HuH-7.5 (cell line): ENCODE measurements at regions not wholly inside any gene's neighbourhood (a gene's known extent, or its start where the extent isn't known, plus 50 kb on each side); places are given as distances from the start of the nearest gene placed in this dataset.

Source experiments
- DNase-seq: peaks from one replicate; pipeline ENCODE4 v3.0.0; 2011; ENCODE audit warnings: low spot score

- no peak for DNase-seq
These were observed 134.0 kb upstream of the DTNBP1 start for GRCh38 chr6:15796844-15797243.

DNA sequence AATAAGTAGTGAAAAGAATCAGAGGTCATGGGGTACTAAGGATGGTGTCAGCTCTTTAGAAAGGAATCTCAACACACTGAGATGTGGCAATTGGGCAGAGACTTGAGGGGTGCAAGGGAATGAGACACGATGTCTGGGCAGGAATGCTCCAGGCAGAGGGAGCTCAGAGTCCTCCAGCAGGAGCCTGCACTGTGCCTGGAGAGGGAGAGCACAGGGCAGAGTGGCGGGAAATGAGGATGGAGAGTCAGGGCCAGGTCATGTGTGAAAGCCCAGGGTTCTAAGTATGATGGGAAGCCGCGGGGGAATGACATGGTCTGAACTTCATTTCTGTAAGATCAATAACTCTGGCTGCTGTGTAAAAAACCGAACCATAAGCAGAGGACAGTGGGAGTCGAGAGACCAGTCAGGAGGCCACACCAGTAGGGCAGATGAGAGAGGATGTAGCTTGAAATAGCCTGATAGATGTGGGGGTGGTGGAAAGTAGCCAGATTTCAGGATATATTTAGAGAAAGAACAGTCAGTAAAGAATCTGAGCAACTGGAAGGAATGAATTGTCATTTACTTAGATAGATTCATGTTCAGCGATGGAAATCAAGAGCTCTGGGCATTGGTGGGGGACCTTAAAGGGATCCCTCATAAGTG lies 133.4 kb upstream of the DTNBP1 start:
- no peak for DNase-seq

DNA sequence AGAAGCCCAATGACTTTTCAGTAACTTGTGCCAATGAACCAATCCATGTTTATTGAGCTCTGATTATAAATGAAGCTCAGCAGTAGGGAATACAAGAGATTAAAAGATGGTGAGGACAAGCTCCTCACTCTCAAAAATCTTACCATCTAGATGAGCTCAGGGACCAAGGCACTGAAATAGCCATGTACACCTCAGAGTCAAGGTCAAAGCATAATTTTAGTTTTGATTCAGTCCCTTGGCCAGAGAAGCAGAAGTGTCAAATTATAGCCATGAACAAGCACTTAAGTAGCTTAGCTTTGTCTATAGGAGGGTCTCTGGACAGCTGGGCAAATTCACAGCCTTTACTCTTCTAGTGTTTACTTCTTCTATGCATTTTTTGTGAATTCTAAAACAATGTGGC lies 131.0 kb upstream of the DTNBP1 start:
- DNase-seq: no peak

DNA sequence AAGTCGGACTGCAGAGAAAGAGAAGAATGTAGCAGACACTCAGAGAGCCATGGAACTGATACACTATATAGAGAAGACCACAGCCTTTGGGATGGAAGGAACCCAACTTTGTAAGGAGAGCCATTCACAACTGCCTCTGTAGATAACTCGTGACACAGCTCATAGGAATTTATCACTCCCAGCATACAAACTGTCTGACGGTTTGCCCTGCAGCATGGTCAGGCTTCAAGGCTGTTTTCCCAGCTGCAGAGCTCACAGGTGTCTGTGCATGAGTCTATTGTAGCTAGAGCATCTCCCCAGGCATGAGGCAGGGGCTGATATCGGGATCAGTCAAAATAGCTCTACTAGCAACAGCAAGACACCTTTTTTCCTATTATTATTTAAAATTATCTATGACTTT lies 130.5 kb upstream of the DTNBP1 start:
- no peak for DNase-seq

GRCh38 chr6:15792842-15793241 lies 130.0 kb upstream of the DTNBP1 start:
- no peak for DNase-seq

- DNase-seq: no peak
These were observed 128.8 kb upstream of the DTNBP1 start for GRCh38 chr6:15791448-15792181.

DNA sequence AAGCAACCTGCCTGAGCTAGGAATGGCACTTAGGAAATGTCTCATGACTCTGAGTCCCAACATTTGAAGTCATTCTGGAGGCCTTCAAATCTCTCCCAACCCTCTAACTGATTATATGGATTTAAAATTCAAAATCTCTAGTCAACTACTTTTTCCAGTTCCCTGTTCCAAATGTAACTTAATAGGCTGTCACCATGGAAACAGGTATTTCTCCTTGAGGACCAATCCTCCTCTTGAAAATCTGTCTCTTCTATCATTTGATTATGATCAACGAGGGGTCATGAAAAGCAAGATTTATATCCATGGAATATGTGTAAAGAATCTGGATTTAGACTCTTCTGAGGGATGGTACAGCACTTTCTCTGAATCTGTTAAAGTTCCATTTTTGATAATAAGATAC lies 127.3 kb upstream of the DTNBP1 start:
- DNase-seq: no peak

DNA sequence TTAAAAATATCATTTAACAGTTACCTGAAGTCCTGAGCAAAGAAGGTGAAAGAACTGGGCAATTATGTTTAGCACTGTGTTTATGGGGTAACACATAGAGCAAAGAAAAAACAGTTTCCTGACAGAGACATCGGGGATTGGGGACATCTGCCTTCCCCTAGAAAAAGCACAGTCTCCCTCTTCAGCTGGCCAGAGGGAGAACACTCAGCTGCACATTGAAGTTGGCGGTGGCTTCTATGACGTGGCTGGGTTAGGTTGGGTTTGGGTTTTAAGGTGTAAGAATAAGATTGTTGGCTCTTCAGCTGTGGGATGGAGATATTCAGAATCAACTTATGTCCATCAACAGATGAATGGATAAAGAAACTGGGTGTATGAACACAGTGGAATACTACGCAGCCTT lies 124.0 kb upstream of the DTNBP1 start:
- DNase-seq: no peak

DNA sequence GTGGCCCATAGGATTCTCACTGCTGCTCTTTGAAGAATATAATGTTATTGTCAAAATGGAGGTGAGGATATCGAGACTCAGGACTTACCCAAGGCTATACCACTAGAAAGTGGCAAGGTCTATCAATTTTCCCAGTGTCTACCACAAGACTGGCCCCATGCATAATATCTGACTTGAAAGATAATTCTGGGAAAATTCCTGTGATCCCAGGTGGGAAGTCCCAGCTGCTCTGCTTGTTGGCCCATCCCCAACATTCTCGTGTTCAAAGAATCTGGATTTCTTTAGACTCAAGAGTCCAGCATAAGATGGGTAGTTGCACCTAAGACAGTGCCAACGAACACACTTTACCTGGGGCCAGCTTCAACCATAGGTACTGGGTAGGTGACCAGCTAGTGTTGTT lies 120.7 kb upstream of the DTNBP1 start:
- DNase-seq: no peak

DNA sequence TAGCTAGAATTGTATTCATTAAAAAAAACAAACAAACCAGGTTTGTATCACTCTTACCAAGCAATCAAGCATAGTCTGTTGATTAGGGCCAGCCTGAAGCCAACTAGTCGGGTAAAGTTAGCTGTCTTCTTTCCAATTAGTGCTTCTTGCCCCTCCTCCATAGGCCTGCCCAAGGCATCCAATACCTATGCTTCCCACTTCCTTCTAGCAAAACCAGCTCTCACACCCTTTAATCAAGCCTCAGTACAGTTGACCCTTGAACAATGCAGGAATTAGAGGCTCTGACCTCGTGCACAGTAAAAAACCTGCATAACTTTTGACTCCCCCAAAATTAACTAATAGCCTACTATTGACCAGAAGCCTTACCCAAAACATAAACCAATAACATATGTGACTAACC lies 119.1 kb upstream of the DTNBP1 start:
- DNase-seq: no peak

DNA sequence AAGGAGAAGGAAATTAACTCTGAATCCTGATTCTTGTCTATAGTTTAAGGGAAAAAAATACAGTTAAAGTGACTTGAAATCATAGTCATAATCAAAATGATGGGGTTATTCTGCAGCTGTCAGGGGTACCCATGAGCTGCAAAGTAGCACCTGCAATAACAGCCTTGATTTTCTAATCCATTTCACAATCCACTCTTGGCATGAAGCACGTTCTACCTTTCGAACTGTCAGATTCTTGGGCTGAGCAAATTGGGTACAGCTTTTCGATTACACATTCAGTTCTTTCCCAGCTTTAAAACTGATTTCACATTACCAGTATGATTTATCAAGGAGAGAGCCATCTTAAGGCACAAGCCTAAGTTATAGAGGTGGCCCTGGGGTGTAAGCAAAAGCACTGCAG lies 118.5 kb upstream of the DTNBP1 start:
- no peak for DNase-seq

DNA sequence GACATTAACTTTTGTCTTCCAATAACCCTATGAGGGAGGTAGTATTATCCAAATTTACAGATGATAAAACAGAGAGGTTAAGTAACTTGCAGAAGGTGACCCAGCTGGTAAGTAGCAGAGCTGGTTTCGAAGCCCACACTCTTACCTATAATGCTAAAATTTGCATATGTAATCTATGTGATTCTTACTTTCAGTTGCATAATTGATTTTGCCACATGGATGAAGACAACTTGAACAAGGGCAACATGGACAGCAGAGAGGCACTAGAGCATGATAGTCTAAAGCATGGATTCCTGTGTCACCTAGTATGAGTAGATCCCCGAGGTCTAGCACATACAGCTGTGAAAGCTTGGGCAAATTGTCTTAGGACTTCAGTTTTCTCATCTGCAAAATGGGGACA lies 117.6 kb upstream of the DTNBP1 start:
- DNase-seq: no peak

- no peak for DNase-seq
These were observed 116.9 kb upstream of the DTNBP1 start for GRCh38 chr6:15779726-15780125.

DNA sequence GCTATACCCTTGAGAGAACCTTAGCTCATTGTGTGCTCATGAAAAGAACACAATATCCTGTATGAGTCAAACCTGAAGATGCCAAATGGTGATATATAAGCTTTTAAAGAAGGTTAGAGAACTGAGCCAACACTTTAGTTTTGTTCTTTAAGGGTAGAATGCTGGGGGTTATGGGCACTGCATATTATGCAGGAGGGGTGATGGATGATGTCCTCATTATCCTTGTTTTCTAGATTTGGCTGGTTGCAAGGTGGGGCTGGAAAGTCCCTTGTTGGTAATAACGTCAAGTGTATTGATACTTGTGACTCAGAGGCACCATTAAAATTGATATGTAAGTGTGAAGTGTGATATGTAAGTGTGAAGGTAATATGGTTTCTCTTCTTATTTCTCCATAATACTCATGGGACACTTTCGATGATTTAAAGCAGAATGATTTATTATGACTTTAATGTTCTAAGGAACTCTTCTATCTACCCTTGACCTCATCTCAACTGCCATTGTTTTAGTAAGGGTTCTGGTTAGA lies 113.7 kb upstream of the DTNBP1 start:
- DNase-seq: no peak

DNA sequence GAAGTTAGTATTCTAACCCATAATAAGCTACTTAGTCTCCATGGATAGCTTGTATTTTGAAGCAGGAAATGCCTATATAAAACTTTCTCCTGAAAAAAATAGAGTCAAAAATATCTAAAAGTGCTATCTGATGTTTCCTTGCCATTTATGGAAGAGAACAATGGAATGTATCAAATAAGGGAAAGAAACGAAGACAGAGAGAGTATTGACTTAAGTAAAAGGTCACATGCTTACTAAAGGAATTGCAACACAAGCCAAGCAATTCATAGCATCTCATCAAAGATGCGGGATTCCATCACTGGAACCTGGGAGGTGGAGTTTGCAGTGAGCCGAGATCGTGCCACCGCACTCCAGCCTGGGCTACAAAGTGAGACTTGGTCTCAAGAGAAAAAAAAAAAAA lies 112.9 kb upstream of the DTNBP1 start:
- DNase-seq: no peak

GRCh38 chr6:15775076-15775634 lies 112.3 kb upstream of the DTNBP1 start:
- no peak for DNase-seq

DNA sequence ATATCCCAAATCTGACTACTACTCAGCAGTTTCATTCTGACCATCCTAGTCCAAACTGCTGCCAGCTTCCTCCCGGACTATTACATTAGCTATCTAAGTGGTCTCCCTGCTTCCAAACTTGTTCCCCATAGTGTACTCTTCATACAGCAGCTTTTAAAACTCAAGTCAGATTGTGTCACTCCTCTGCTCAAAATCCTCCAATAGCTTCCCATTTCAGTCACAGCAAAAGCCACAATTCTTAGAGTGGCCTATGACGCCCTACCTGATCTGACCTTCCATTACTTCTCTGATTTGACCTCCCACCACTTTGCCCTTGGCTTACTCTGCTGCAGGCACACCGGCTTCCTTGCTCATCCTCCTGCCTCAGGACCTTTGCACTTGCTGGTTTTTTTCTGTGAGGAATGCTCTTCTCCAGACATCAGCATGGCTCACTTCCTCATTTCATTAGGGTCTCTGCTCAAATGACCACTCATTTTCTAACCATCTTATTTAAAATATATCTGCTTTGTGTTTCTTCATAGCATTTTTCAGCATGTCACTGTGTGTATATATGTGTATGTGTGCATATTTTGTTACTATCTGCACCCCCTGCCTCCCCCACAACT lies 111.1 kb upstream of the DTNBP1 start:
- no peak for DNase-seq

DNA sequence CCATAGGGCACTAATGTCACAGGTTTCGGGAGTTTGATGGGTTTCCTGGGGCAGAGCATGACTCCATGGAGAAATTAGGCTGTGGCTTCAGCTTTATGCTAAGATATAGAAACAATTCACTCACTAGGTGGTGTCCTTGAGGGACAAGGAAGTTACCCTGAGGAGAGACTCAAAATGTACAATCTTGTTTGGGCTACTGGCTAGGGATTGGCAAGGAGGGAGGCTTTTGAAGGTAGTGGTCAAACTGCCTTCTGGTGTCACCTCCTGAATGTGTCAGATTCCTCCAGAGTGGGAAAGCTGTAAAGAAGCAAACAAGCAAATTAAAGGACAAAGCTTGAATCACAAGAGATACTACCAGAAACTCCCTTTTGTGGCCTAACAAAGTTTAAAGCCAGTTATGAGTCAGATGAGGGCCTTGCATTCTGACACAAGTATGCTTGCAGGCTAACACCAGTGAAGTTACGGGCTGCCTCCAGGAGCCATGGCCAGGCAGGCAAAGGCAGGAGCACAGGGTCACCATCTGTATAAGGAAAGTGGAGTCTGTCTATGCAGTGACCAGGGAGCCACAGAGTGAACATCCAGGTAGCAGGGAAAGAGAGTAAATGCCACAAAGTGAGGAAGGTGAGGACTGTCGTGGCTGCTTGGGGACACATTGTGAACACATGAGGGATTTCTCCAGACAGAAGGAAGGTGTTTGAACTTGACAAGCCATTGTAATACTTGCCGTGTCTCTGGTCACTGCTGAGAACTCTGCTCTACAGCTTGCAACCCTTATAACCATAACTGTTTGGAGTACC lies 107.7 kb upstream of the DTNBP1 start:
- DNase-seq: no peak

- no peak for DNase-seq
These were observed 106.7 kb upstream of the DTNBP1 start for GRCh38 chr6:15769511-15770018.

- no peak for DNase-seq
These were observed 106.2 kb upstream of the DTNBP1 start for GRCh38 chr6:15768999-15769398.

- DNase-seq: no peak
These were observed 101.0 kb upstream of the DTNBP1 start for GRCh38 chr6:15763837-15764236.

- DNase-seq: no peak
These were observed 100.5 kb upstream of the DTNBP1 start for GRCh38 chr6:15763364-15763763.
